ENCODE measurements at regions not wholly inside any gene's neighbourhood (a gene's known extent, or its start where the extent isn't known, plus 50 kb on each side); places are given as distances from the start of the nearest gene placed in this dataset.

DNA sequence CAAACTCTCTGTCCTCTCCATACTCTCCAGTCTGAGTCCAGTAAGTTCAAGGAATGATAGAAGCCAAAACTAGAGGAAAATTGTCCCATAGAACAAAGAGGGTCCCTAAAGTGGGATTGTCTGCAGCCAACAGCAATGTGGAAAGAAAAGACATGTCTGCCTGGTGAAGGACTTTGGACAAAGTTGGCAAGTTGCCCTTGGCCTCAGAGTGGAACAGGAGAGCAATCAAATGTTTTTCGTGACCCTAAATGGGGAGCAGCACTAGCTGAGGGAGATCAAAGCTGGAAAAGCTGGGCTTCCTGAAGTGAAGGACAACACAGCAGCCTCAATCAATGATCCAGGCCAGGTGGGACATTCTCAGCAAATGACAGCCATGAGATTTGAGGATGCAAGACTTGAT lies 183.5 kb downstream of the CHD9NB start:
- no peaks in the 10 kb centered on the region for H3K27me3 ChIP-seq
- H3K27ac ChIP-seq, result no peak overlapping the region
- no peak for DNase-seq
- WGBS, 2 donors, result 0 to 75% methylated on average over 1 of the region's 1 CpG
- TF ChIP-seq POLR2A (IDR thresholded peaks at IDR 0.05), result no peak
- TF ChIP-seq, protein P1, sequence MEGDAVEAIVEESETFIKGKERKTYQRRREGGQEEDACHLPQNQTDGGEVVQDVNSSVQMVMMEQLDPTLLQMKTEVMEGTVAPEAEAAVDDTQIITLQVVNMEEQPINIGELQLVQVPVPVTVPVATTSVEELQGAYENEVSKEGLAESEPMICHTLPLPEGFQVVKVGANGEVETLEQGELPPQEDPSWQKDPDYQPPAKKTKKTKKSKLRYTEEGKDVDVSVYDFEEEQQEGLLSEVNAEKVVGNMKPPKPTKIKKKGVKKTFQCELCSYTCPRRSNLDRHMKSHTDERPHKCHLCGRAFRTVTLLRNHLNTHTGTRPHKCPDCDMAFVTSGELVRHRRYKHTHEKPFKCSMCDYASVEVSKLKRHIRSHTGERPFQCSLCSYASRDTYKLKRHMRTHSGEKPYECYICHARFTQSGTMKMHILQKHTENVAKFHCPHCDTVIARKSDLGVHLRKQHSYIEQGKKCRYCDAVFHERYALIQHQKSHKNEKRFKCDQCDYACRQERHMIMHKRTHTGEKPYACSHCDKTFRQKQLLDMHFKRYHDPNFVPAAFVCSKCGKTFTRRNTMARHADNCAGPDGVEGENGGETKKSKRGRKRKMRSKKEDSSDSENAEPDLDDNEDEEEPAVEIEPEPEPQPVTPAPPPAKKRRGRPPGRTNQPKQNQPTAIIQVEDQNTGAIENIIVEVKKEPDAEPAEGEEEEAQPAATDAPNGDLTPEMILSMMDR (IDR thresholded peaks at IDR 0.05), result no peak
- no peak overlapping the region for H3K4me3 ChIP-seq
- no peaks in the 10 kb centered on the region for H3K36me3 ChIP-seq (ENCODE audit: low read depth, missing control alignments)
- intact Hi-C loops (cut with DNase I; ENCODE audit: low total_unique reads), result no loop called here
- no peaks in the 10 kb centered on the region for H3K4me1 ChIP-seq
- H3K9me3 ChIP-seq, result no peaks in the 10 kb centered on the region

- intact Hi-C loops (cut with DNase I; ENCODE audit: low total_unique reads), result no loop called here
- no peak for DNase-seq
- Histone ChIP-seq H3K27ac (no peak overlapping the region), H3K9me3 (no peaks in the 10 kb centered on the region), H3K36me3 (ENCODE audit: low read depth, missing control alignments) (no peaks in the 10 kb centered on the region), H3K4me3 (no peak overlapping the region), H3K4me1 (no peaks in the 10 kb centered on the region), H3K27me3 (no peaks in the 10 kb centered on the region)
- TF ChIP-seq, protein P1 (IDR thresholded peaks at IDR 0.05), result no peak
- no peak for TF ChIP-seq POLR2A (IDR thresholded peaks at IDR 0.05)
- 83 to 89% methylated on average over 4 of the region's 4 CpGs for WGBS, 2 donors
Measured at GRCh38 chr16:52863000-52863399, 189.7 kb downstream of the CHD9NB start.

GRCh38 chr16:52861614-52862022 lies 191.1 kb downstream of the CHD9NB start:
- H3K9me3 ChIP-seq, result no peaks in the 10 kb centered on the region
- 24 to 27% methylated on average over 7 of the region's 7 CpGs for WGBS, 2 donors
- H3K36me3 ChIP-seq (ENCODE audit: low read depth, missing control alignments), result no peaks in the 10 kb centered on the region
- no peaks in the 10 kb centered on the region for H3K4me1 ChIP-seq
- no peak for TF ChIP-seq POLR2A (IDR thresholded peaks at IDR 0.05)
- TF ChIP-seq, protein P1 (IDR thresholded peaks at IDR 0.05), result peak; percentile 14 to 40 (median 36)
- H3K27ac ChIP-seq, result no peak overlapping the region
- intact Hi-C loops (cut with DNase I; ENCODE audit: low total_unique reads), result no loop called here
- no peaks in the 10 kb centered on the region for H3K27me3 ChIP-seq
- peak; percentile 43 for DNase-seq
- no peak overlapping the region for H3K4me3 ChIP-seq

GRCh38 chr16:52855463-52855862 lies 197.2 kb downstream of the CHD9NB start:
- Histone ChIP-seq H3K9me3 (no peaks in the 10 kb centered on the region), H3K27me3 (no peaks in the 10 kb centered on the region), H3K4me1 (no peaks in the 10 kb centered on the region), H3K4me3 (no peak overlapping the region), H3K27ac (no peak overlapping the region), H3K36me3 (ENCODE audit: low read depth, missing control alignments) (no peaks in the 10 kb centered on the region)
- no peak for DNase-seq
- no peak for TF ChIP-seq POLR2A (IDR thresholded peaks at IDR 0.05)
- TF ChIP-seq, protein P1 (IDR thresholded peaks at IDR 0.05), result no peak
- intact Hi-C loops (cut with DNase I; ENCODE audit: low total_unique reads), result no loop called here

GRCh38 chr16:52852978-52853377 lies 199.7 kb downstream of the CHD9NB start:
- Histone ChIP-seq H3K9me3 (no peaks in the 10 kb centered on the region), H3K4me1 (no peaks in the 10 kb centered on the region), H3K4me3 (no peak overlapping the region), H3K27ac (no peak overlapping the region), H3K27me3 (no peaks in the 10 kb centered on the region), H3K36me3 (ENCODE audit: low read depth, missing control alignments) (no peaks in the 10 kb centered on the region)
- DNase-seq, result no peak
- 70 to 94% methylated on average over 5 of the region's 5 CpGs for WGBS, 2 donors
- no peak for TF ChIP-seq POLR2A (IDR thresholded peaks at IDR 0.05)
- TF ChIP-seq, protein P1 (IDR thresholded peaks at IDR 0.05), result no peak
- intact Hi-C loops (cut with DNase I; ENCODE audit: low total_unique reads), result no loop called here

Data from testis (tissue), 2 donors.